Endothelial cell of umbilical vein (primary cell): ENCODE measurements at regions not wholly inside any gene's neighbourhood (a gene's known extent, or its start where the extent isn't known, plus 50 kb on each side); places are given as distances from the start of the nearest gene placed in this dataset.

Source experiments
- BruUV-seq: library from RNA; stranded (reverse); fragments of 400-500 nt; replicated peaks from 2 replicates; lab custom pipeline; 2021; lab: Mats Ljungman, UMichigan
- CTCF ChIA-PET: fragments of 300-600, 350-600 bp; sonication (Branson Sonifier 250); formaldehyde crosslinking; loops from one replicate; lab custom pipeline; 2021; ENCODE audit warnings: antibody characterized with exemption, inconsistent platforms; lab: Charles Lee
- POLR2A ChIA-PET: fragments of 300-600, 350-600 bp; sonication (Branson Sonifier 250); formaldehyde crosslinking; loops from one replicate; lab custom pipeline; 2021; ENCODE audit warnings: antibody characterized with exemption, inconsistent platforms; lab: Charles Lee
- DNase-seq: peaks from one replicate; pipeline ENCODE4 v3.0.0-alpha.2; 2011; ENCODE audit warnings: low read depth, low spot score
- FAIRE-seq: peaks from 2 replicates; lab custom pipeline; 2011; peaks lifted over from hg19 to GRCh38; lab: Jason Lieb, UNC
- H2AFZ ChIP-seq: 2 replicates; pipeline ENCODE4 v1.6.0; 2012; ENCODE audit warnings: low read depth, low read length, control low read depth, inconsistent platforms
- H3K27ac ChIP-seq: 2 replicates; pipeline ENCODE4 v1.5.1; 2011; ENCODE audit warnings: low read depth, mild to moderate bottlenecking, control low read depth, low read length, moderate library complexity; ENCODE audit not compliant: insufficient read depth
- H3K27me3 ChIP-seq, 2 experiments: 2 replicates each; pipeline versions ENCODE4 v1.6.0 to v1.6.1; 2011; ENCODE audit warnings: low read length in 2 of 2, mixed read lengths in 1 of 2; ENCODE audit not compliant: control insufficient read depth in 2 of 2, insufficient read depth in 2 of 2
- H3K36me3 ChIP-seq, 2 experiments: 2 replicates in 1 of 2; 3 replicates in 1 of 2; pipeline ENCODE4 v1.5.1; 2011; ENCODE audit warnings: low read length in 2 of 2, mild to moderate bottlenecking in 1 of 2, moderate library complexity in 1 of 2; ENCODE audit not compliant: control insufficient read depth in 2 of 2, insufficient read depth in 2 of 2; ENCODE audit errors: extremely low read depth in 1 of 2
- H3K4me1 ChIP-seq: 3 replicates; pipeline ENCODE4 v1.5.1; 2011; ENCODE audit warnings: mild to moderate bottlenecking, low read length; ENCODE audit not compliant: control insufficient read depth, insufficient read depth; ENCODE audit errors: extremely low read depth
- H3K4me2 ChIP-seq: 2 replicates; pipeline ENCODE4 v1.6.1; 2011; ENCODE audit warnings: low read length, control low read depth, mixed read lengths; ENCODE audit not compliant: insufficient read depth
- H3K4me3 ChIP-seq, 3 experiments: fragments of 200-600 bp in 1 of 3; sonication (generic), shearing (Covaris generic) in 1 of 3; replicated peaks in 1 of 3; 2 replicates each; pipeline ENCODE4 v1.5.1; 2011 to 2016; ENCODE audit warnings: control low read depth in 3 of 3, low read length in 3 of 3, mild to moderate bottlenecking in 2 of 3, inconsistent platforms in 1 of 3, low read depth in 1 of 3, moderate library complexity in 1 of 3; ENCODE audit not compliant: insufficient read depth in 1 of 3
- H3K79me2 ChIP-seq: 2 replicates; pipeline ENCODE4 v1.6.0; 2012; ENCODE audit warnings: low read length, inconsistent platforms; ENCODE audit not compliant: control insufficient read depth, insufficient read depth
- H3K9ac ChIP-seq: replicated peaks from 2 replicates; pipeline ENCODE3; 2011; ENCODE audit warnings: low read length, control low read depth; ENCODE audit not compliant: insufficient read depth; ENCODE audit errors: extremely low read depth
- H3K9me1 ChIP-seq: replicated peaks from 3 replicates; pipeline ENCODE4 v1.6.0; 2011; ENCODE audit warnings: mild to moderate bottlenecking, low read length; ENCODE audit not compliant: control insufficient read depth, insufficient read depth; ENCODE audit errors: extremely low read depth
- H3K9me3 ChIP-seq: replicated peaks from 2 replicates; pipeline ENCODE4 v1.5.1; 2012; ENCODE audit warnings: low read length, inconsistent platforms; ENCODE audit not compliant: control insufficient read depth, insufficient read depth
- H4K20me1 ChIP-seq: replicated peaks from 2 replicates; pipeline ENCODE3; 2011; ENCODE audit warnings: mild to moderate bottlenecking, low read length; ENCODE audit not compliant: control insufficient read depth, insufficient read depth; ENCODE audit errors: extremely low read depth
- EZH2 ChIP-seq: IDR thresholded peaks from 2 replicates; pipeline ENCODE4 v1.6.1; 2012; ENCODE audit warnings: borderline replicate concordance, low read depth, mild to moderate bottlenecking, moderate library complexity, low read length, inconsistent platforms; ENCODE audit not compliant: severe bottlenecking
- FOS ChIP-seq: IDR thresholded peaks from 2 replicates; pipeline ENCODE4 v1.6.1; 2011; ENCODE audit warnings: mild to moderate bottlenecking, low read length, moderate library complexity, borderline replicate concordance; ENCODE audit not compliant: insufficient read depth
- GATA2 ChIP-seq: IDR thresholded peaks from 2 replicates; pipeline ENCODE4 v1.7.0; 2011; ENCODE audit warnings: low read depth, mild to moderate bottlenecking, moderate library complexity, mixed read lengths, low read length; ENCODE audit not compliant: insufficient read length, insufficient read depth
- JUN ChIP-seq: IDR thresholded peaks from 2 replicates; pipeline ENCODE4 v1.6.1; 2011; ENCODE audit warnings: borderline replicate concordance, low read depth; ENCODE audit not compliant: insufficient read length, insufficient read depth
- MYC ChIP-seq: IDR thresholded peaks from one replicate; pipeline ENCODE4 v1.6.1; 2011; ENCODE audit warnings: mild to moderate bottlenecking, low read depth, low read length
- POLR2A ChIP-seq: IDR thresholded peaks from 2 replicates; pipeline ENCODE4 v1.6.1; 2012; ENCODE audit warnings: low read depth, mild to moderate bottlenecking, control low read depth, low read length
- POLR2AphosphoS5 ChIP-seq: IDR thresholded peaks from 2 replicates; pipeline ENCODE4 v1.6.1; 2012; ENCODE audit warnings: low read depth, mild to moderate bottlenecking, control low read depth, low read length, moderate library complexity; ENCODE audit not compliant: insufficient read depth
- dilution Hi-C: fragments of 300-500 bp; cut with MboI; formaldehyde crosslinking; loops from one replicate; pipeline ENCODE4 v1.15.0; 2019; ENCODE audit warnings: low sequenced_read_pairs; ENCODE audit not compliant: extremely low pct_ligation_motif_present
- intact Hi-C: fragments of 100-400 bp; cut with micrococcal nuclease; formaldehyde crosslinking; loops from one replicate; pipeline ENCODE4 v1.10.0; 2022
- TF ChIP-seq, protein P1 (sequence below), 2 donors: IDR thresholded peaks; 1 replicate in 1 of 2; 2 replicates in 1 of 2; pipeline ENCODE4 v1.5.1; 2011; ENCODE audit warnings: low read length in 2 of 2, mild to moderate bottlenecking in 2 of 2, moderate library complexity in 2 of 2, control low read depth in 1 of 2, inconsistent platforms in 1 of 2, low read depth in 1 of 2; ENCODE audit not compliant: insufficient read depth in 1 of 2; ENCODE audit errors: extremely low read depth in 1 of 2
- TF ChIP-seq, protein P2 (sequence below): IDR thresholded peaks from 2 replicates; pipeline ENCODE4 v1.6.1; 2011; ENCODE audit not compliant: insufficient read depth, insufficient read length

- Histone ChIP-seq H3K4me1 (no peaks in the 10 kb centered on the region), H3K4me3 (no peak overlapping the region), H3K36me3 (no peaks in the 10 kb centered on the region), H3K27me3 (no peaks in the 10 kb centered on the region), H3K9me1 (no peaks in the 10 kb centered on the region), H3K27ac (no peak overlapping the region), H3K79me2 (no peaks in the 10 kb centered on the region), H3K4me2 (no peak overlapping the region), H3K9ac (no peak overlapping the region), H3K9me3 (no peaks in the 10 kb centered on the region), H4K20me1 (no peaks in the 10 kb centered on the region), H2AFZ (no peak overlapping the region)
- DNase-seq (no peak), FAIRE-seq (no peak)
- dilution Hi-C loops (no loop called here), intact Hi-C loops (no loop called here)
- TF ChIP-seq POLR2AphosphoS5: no peak
- no peak for TF ChIP-seq GATA2
- TF ChIP-seq POLR2A: no peak
- no peak for TF ChIP-seq FOS
- TF ChIP-seq MYC: no peak
- TF ChIP-seq, protein P1, sequence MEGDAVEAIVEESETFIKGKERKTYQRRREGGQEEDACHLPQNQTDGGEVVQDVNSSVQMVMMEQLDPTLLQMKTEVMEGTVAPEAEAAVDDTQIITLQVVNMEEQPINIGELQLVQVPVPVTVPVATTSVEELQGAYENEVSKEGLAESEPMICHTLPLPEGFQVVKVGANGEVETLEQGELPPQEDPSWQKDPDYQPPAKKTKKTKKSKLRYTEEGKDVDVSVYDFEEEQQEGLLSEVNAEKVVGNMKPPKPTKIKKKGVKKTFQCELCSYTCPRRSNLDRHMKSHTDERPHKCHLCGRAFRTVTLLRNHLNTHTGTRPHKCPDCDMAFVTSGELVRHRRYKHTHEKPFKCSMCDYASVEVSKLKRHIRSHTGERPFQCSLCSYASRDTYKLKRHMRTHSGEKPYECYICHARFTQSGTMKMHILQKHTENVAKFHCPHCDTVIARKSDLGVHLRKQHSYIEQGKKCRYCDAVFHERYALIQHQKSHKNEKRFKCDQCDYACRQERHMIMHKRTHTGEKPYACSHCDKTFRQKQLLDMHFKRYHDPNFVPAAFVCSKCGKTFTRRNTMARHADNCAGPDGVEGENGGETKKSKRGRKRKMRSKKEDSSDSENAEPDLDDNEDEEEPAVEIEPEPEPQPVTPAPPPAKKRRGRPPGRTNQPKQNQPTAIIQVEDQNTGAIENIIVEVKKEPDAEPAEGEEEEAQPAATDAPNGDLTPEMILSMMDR (IDR thresholded peaks at IDR 0.05; ENCODE audit: extremely low read depth in 1 of 2, insufficient read depth in 1 of 2, low read depth in 1 of 2, low read length in 2 of 2): no peak
- TF ChIP-seq EZH2: no peak
- TF ChIP-seq, protein P2, sequence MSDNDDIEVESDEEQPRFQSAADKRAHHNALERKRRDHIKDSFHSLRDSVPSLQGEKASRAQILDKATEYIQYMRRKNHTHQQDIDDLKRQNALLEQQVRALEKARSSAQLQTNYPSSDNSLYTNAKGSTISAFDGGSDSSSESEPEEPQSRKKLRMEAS: no peak
- no peak for TF ChIP-seq JUN
- CTCF ChIA-PET: no interaction called here
- no TSS peak for BruUV-seq
- POLR2A ChIA-PET: no interaction called here
These were observed 424.5 kb upstream of the CLINT1 start for GRCh38 chr5:158283397-158283796.
